ENCODE measurements at regions not wholly inside any gene's neighbourhood (a gene's known extent, or its start where the extent isn't known, plus 50 kb on each side); places are given as distances from the start of the nearest gene placed in this dataset.
"Not testable (repeated sequence)": the region's sequence is repeated elsewhere in the genome, so short reads cannot be mapped to it uniquely, and the experiment has no call there.

GRCh38 chr2:237234268-237234667, 148.6 kb downstream of the COPS8 start:
- peak; percentile 96 for DNase-seq (ENCODE audit: low read depth)
- TF ChIP-seq, protein P1, sequence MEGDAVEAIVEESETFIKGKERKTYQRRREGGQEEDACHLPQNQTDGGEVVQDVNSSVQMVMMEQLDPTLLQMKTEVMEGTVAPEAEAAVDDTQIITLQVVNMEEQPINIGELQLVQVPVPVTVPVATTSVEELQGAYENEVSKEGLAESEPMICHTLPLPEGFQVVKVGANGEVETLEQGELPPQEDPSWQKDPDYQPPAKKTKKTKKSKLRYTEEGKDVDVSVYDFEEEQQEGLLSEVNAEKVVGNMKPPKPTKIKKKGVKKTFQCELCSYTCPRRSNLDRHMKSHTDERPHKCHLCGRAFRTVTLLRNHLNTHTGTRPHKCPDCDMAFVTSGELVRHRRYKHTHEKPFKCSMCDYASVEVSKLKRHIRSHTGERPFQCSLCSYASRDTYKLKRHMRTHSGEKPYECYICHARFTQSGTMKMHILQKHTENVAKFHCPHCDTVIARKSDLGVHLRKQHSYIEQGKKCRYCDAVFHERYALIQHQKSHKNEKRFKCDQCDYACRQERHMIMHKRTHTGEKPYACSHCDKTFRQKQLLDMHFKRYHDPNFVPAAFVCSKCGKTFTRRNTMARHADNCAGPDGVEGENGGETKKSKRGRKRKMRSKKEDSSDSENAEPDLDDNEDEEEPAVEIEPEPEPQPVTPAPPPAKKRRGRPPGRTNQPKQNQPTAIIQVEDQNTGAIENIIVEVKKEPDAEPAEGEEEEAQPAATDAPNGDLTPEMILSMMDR (conservative IDR thresholded peaks at IDR 0.05; ENCODE audit: control insufficient read depth, insufficient read depth, low read depth, low read length): no peak
- H3K4me3 ChIP-seq (ENCODE audit: control insufficient read depth, low read depth, low read length): no peak overlapping the region

DNA sequence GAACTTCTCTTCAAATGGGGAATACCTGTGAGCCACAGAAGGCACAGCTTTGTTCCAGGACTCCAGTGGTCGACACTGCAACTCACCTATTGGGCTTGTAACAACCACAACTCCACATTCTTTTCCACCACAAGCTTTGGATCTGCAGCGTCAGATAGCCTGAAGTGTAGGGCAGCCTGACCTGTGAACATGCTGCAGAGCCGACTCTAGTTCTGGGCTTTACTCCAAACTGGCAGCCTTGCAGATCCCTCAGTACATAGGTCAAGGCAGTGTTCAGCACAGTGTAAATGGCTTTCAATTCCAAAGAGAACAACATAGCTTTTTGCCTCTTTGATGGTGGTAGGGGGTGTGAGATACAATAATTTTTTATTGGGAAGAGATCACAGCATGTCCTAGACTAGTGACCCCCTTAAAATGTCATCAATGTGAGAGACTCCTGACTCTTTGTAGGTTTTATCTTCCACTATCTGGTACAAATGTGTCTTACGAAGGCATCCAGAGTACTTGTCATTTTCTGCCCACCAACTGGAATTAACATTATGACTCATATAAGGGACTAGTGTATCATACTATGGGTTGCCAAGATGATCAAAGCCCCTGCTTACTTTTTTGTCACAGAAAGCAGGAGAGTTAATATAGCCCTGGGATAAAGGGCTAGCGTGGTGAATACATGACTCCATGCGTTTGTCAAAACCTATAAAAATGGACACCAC, 149.8 kb downstream of the COPS8 start:
- TF ChIP-seq, protein P1 (conservative IDR thresholded peaks at IDR 0.05; ENCODE audit: control insufficient read depth, insufficient read depth, low read depth, low read length): no peak
- DNase-seq (ENCODE audit: low read depth): peak; percentile 98
- H3K4me3 ChIP-seq (ENCODE audit: control insufficient read depth, low read depth, low read length): no peak overlapping the region

DNA sequence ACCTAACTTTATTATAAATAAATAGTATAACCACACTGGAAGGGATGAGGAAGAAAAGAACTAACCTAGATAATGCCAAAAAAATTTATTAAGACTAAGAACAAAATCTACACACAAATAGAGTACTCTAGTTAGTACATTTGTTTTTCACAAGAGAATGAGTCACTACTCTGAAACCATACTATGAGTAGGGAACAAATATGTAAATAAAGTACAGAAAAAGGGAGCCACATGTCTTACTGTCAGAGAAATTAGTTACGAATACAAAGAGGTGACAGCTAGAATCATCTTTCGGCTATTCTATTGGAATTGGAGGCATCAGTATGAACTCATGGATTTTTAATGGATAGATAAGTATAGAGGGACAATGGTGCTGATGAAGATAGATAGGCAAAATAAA, 150.5 kb downstream of the COPS8 start:
- DNase-seq (ENCODE audit: low read depth): peak; percentile 85
- no peak overlapping the region for H3K4me3 ChIP-seq (ENCODE audit: control insufficient read depth, low read depth, low read length)
- TF ChIP-seq, protein P1 (conservative IDR thresholded peaks at IDR 0.05; ENCODE audit: control insufficient read depth, insufficient read depth, low read depth, low read length): no peak

- DNase-seq (ENCODE audit: low read depth): no peak
- TF ChIP-seq, protein P1 (conservative IDR thresholded peaks at IDR 0.05; ENCODE audit: control insufficient read depth, insufficient read depth, low read depth, low read length): no peak
- H3K4me3 ChIP-seq (ENCODE audit: control insufficient read depth, low read depth, low read length): no peak overlapping the region
Observed at GRCh38 chr2:237238249-237238648, 152.6 kb downstream of the COPS8 start.

GRCh38 chr2:237240252-237240651, 154.6 kb downstream of the COPS8 start:
- H3K4me3 ChIP-seq (ENCODE audit: control insufficient read depth, low read depth, low read length): no peak overlapping the region
- no peak for DNase-seq (ENCODE audit: low read depth)
- TF ChIP-seq, protein P1 (conservative IDR thresholded peaks at IDR 0.05; ENCODE audit: control insufficient read depth, insufficient read depth, low read depth, low read length): no peak

DNA sequence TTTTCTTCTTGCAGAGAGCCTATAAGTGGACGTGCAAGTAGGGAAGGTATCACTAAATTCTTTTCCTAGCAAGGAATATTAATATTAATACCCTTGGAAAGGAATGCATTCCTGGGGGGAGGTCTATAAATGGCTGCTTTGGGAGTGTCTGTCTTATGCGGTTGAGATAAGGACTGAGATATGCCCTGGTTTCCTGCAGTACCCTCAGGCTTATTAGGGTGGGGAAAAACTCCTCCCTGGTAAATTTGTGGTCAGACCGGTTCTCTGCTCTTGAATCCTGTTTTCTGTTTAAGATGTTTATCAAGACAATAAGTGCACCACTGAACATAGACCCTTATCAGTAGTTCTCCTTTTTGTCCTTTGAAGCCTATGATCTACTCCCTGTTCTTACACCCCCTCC, 155.2 kb downstream of the COPS8 start:
- not testable (repeated sequence) for H3K4me3 ChIP-seq (ENCODE audit: control insufficient read depth, low read depth, low read length)

DNA sequence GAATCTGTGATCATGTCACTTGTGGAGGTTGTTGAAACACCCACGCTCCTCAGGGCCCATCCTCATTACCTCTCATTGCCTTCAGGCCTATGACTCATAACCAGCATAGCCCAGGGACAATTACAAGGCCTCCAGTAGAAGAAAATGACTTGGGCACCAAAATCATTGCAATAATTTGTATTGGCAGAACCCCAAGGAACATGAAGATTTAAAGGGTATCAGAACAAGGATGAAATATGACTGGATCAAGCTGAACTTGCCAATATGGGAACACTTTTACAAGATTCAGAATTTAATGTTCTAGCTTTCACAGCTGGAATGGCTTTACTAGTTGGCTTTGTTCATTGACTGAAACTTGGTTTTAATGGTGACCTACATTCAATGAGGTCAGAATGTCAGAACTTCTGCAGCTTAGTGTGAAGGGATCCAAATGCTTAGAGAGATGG, 156.4 kb downstream of the COPS8 start:
- peak; percentile 88 for DNase-seq (ENCODE audit: low read depth)
- TF ChIP-seq, protein P1 (conservative IDR thresholded peaks at IDR 0.05; ENCODE audit: control insufficient read depth, insufficient read depth, low read depth, low read length): no peak
- H3K4me3 ChIP-seq (ENCODE audit: control insufficient read depth, low read depth, low read length): no peak overlapping the region

More for the DNA sequence above, 155.2 kb downstream of the COPS8 start:
- not testable (repeated sequence) for DNase-seq (ENCODE audit: low read depth)

All from fibroblast of mammary gland (primary cell).